HepG2 (cell line): ENCODE measurements at regions not wholly inside any gene's neighbourhood (a gene's known extent, or its start where the extent isn't known, plus 50 kb on each side); places are given as distances from the start of the nearest gene placed in this dataset.

ENCODE experiments used
- ATAC-seq: fragments of 200-7000 bp; cut with Tn5 transposase; 3 replicates; pipeline ENCODE4 v1.9.1; 2020; ENCODE audit warnings: mild to moderate bottlenecking, moderate library complexity
- BruUV-seq: library from RNA; stranded (reverse); fragments of 400-500 nt; replicated peaks from 2 replicates; lab custom pipeline; 2021; lab: Mats Ljungman, UMichigan
- CTCF ChIA-PET: fragments of 300-600 bp; formaldehyde crosslinking; extraction: SDS; loops from one replicate; lab custom pipeline; 2021; ENCODE audit warnings: low total read pairs, inconsistent platforms, low intra/inter-chr PET ratio; lab: Yijun Ruan, JAX
- POLR2A ChIA-PET: fragments of 350-600 bp; sonication (Branson Sonifier 250); formaldehyde crosslinking; loops from one replicate; lab custom pipeline; 2020; ENCODE audit warnings: antibody characterized with exemption, inconsistent platforms; lab: Yijun Ruan, JAX
- DNase-seq: peaks from one replicate; pipeline ENCODE4 v3.0.0-alpha.2; 2015; ENCODE audit warnings: low spot score
- FAIRE-seq: peaks from 3 replicates; lab custom pipeline; 2011; peaks lifted over from hg19 to GRCh38; lab: Jason Lieb, UNC
- H2AFZ ChIP-seq: one replicate; pipeline ENCODE4 v1.6.1; 2011; ENCODE audit warnings: low read length, inconsistent platforms
- H3K27ac ChIP-seq: fragments of 300-600 bp; 3 replicates; pipeline ENCODE4 v1.8.0; 2011; ENCODE audit warnings: mixed run types, mild to moderate bottlenecking, mixed read lengths, low read length, inconsistent platforms; ENCODE audit not compliant: insufficient read depth; ENCODE audit errors: extremely low read length
- H3K27me3 ChIP-seq, 2 experiments: fragments of 200-600 bp in 1 of 2; 2 replicates in 1 of 2; 3 replicates in 1 of 2; pipeline versions ENCODE4 v1.6.0 to v1.8.0; 2011; ENCODE audit warnings: low read length in 2 of 2, mild to moderate bottlenecking in 2 of 2, moderate library complexity in 2 of 2, inconsistent platforms in 1 of 2; ENCODE audit not compliant: insufficient read depth in 2 of 2, control insufficient read depth in 1 of 2
- H3K36me3 ChIP-seq, 2 experiments: fragments of 200-600 bp in 1 of 2; replicated peaks in 1 of 2; 2 replicates in 1 of 2; 3 replicates in 1 of 2; pipeline versions ENCODE4 v1.5.1 to v1.8.0; 2011; ENCODE audit warnings: low read length in 2 of 2, inconsistent platforms in 1 of 2; ENCODE audit not compliant: insufficient read depth in 2 of 2, control insufficient read depth in 1 of 2
- H3K4me1 ChIP-seq: 2 replicates; pipeline ENCODE4 v1.5.1; 2012; ENCODE audit warnings: low read length, inconsistent platforms; ENCODE audit not compliant: insufficient read depth
- H3K4me2 ChIP-seq: 2 replicates; pipeline ENCODE4 v1.6.0; 2011; ENCODE audit warnings: low read depth, low read length, inconsistent platforms
- H3K4me3 ChIP-seq, 3 experiments: fragments of 200-600 bp in 1 of 3; sonication (generic), shearing (Covaris generic) in 1 of 3; replicated peaks in 1 of 3; 2 replicates each; pipeline ENCODE4 v1.5.1; 2011 to 2016; ENCODE audit warnings: low read length in 3 of 3, inconsistent platforms in 2 of 3, low read depth in 2 of 3, mild to moderate bottlenecking in 2 of 3, control low read depth in 1 of 3, mixed read lengths in 1 of 3; ENCODE audit not compliant: insufficient read depth in 1 of 3
- H3K79me2 ChIP-seq: one replicate; pipeline ENCODE4 v1.6.1; 2011; ENCODE audit warnings: low read length, inconsistent platforms; ENCODE audit not compliant: insufficient read depth
- H3K9ac ChIP-seq: 2 replicates; pipeline ENCODE4 v1.6.0; 2011; ENCODE audit warnings: mild to moderate bottlenecking, low read depth, low read length, inconsistent platforms; ENCODE audit not compliant: insufficient read depth
- H3K9me3 ChIP-seq: 2 replicates; pipeline ENCODE4 v1.5.1; 2012; ENCODE audit warnings: mild to moderate bottlenecking, low read length
- H4K20me1 ChIP-seq: 2 replicates; pipeline ENCODE4 v1.6.0; 2011; ENCODE audit warnings: inconsistent platforms, mild to moderate bottlenecking, low read length, moderate library complexity; ENCODE audit not compliant: insufficient read depth
- NFYC ChIP-seq: IDR thresholded peaks from 2 replicates; pipeline ENCODE4 v1.6.1; 2016; ENCODE audit warnings: missing genetic modification reagents, missing compliant biosample characterization
- SNRNP70 ChIP-seq: fragments of 200-400 bp; formaldehyde crosslinking; IDR thresholded peaks from 2 replicates; pipeline ENCODE4 v1.6.1; 2017; ENCODE audit warnings: mild to moderate bottlenecking, low read depth, low read length, moderate library complexity
- TAF15 ChIP-seq: fragments of 200-400 bp; formaldehyde crosslinking; IDR thresholded peaks from one replicate; pipeline ENCODE4 v1.6.1; 2018; ENCODE audit warnings: mild to moderate bottlenecking, low read depth, low read length; ENCODE audit not compliant: poor library complexity, severe bottlenecking
- TBL1XR1 ChIP-seq: fragments of 150-350 bp; IDR thresholded peaks from 2 replicates; pipeline ENCODE4 v1.6.1; 2014; ENCODE audit warnings: borderline replicate concordance, low read length; ENCODE audit not compliant: partially characterized antibody
- ZNF225 ChIP-seq: sonication (generic); formaldehyde crosslinking; IDR thresholded peaks from 2 replicates; pipeline ENCODE4 v1.4.0; 2020; ENCODE audit warnings: mild to moderate bottlenecking, missing genetic modification reagents
- ZNF354B ChIP-seq: sonication (generic); formaldehyde crosslinking; IDR thresholded peaks from 2 replicates; pipeline ENCODE4 v1.8.0; 2022; ENCODE audit warnings: mild to moderate bottlenecking, missing genetic modification reagents
- ZNF563 ChIP-seq: sonication (generic); formaldehyde crosslinking; IDR thresholded peaks from 2 replicates; pipeline ENCODE4 v1.8.0; 2022; ENCODE audit warnings: mild to moderate bottlenecking, moderate library complexity, missing genetic modification reagents
- ZNF570 ChIP-seq: sonication (generic); formaldehyde crosslinking; IDR thresholded peaks from 2 replicates; pipeline ENCODE4 v1.4.0; 2020; ENCODE audit warnings: mild to moderate bottlenecking, missing genetic modification reagents, borderline replicate concordance
- ZNF674 ChIP-seq: sonication (generic); formaldehyde crosslinking; IDR thresholded peaks from 2 replicates; pipeline ENCODE4 v1.5.0; 2020; ENCODE audit warnings: low read depth, mild to moderate bottlenecking, missing genetic modification reagents
- WGBS: methylation state at CpG from one replicate; pipeline ENCODE4 v1.1.6; 2017; ENCODE audit warnings: low lambda C conversion rate; 5-methylcytosine and 5-hydroxymethylcytosine counted together
- in situ Hi-C: cut with HindIII; loops from 2 replicates; pipeline ENCODE4 v1.10.0; 2017; ENCODE audit warnings: low pct_unique_long_range_greater_than_20kb; ENCODE audit not compliant: extremely low pct_ligation_motif_present
- intact Hi-C: fragments of 100-400 bp; cut with micrococcal nuclease; formaldehyde crosslinking; loops from one replicate; pipeline ENCODE4 v1.10.0; 2022; ENCODE audit not compliant: unreplicated experiment
- TF ChIP-seq, protein P1 (sequence below): sonication (generic); formaldehyde crosslinking; IDR thresholded peaks from one replicate; pipeline ENCODE4 v1.5.1; 2020; ENCODE audit warnings: mild to moderate bottlenecking, missing genetic modification reagents; ENCODE audit errors: not compliant biosample characterization
- TF ChIP-seq, protein P2 (sequence below): sonication (generic); formaldehyde crosslinking; IDR thresholded peaks from 2 replicates; pipeline ENCODE4 v1.5.0; 2020; ENCODE audit warnings: missing genetic modification reagents

DNA sequence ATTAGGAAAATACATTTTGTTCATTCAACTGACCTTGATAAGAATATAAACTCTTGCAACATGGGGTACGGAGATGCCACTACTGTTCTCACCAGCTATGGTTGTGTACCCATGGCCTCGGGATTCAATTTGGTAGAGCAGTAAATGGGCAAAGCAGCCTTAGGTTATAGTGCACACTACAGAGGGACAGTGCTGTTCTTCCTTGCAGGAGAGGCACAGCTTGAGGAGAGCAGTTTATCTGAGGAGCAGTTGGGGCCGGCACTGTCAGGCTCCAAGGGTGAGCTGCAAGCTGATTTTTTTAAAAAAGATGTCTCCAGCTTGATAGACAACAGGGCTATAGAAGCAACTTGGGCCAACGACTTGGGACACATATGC lies 82.4 kb downstream of the SLC35B3 start:
- Histone ChIP-seq H3K27me3 (no peaks in the 10 kb centered on the region), H4K20me1 (no peaks in the 10 kb centered on the region), H3K79me2 (no peaks in the 10 kb centered on the region), H3K4me3 (no peak overlapping the region), H3K27ac (no peak overlapping the region), H2AFZ (no peak overlapping the region), H3K4me1 (no peaks in the 10 kb centered on the region), H3K9ac (no peak overlapping the region), H3K4me2 (no peak overlapping the region), H3K36me3 (no peaks in the 10 kb centered on the region), H3K9me3 (no peaks in the 10 kb centered on the region)
- CTCF ChIA-PET: no interaction called here
- DNase-seq (no peak), ATAC-seq (no peak), FAIRE-seq (no peak)
- POLR2A ChIA-PET: no interaction called here
- WGBS: 4% methylated on average over 4 of the region's 4 CpGs
- in situ Hi-C loops: no loop called here
- BruUV-seq: no TSS peak
- TF ChIP-seq TBL1XR1 (no peak), ZNF674 (CRISPR knock-in tag) (no peak), ZNF563 (no peak), TAF15 (no peak), NFYC (CRISPR knock-in tag) (no peak), ZNF354B (CRISPR knock-in tag) (no peak), SNRNP70 (no peak), ZNF225 (CRISPR knock-in tag) (no peak), ZNF570 (CRISPR knock-in tag) (no peak)
- TF ChIP-seq, protein P1, sequence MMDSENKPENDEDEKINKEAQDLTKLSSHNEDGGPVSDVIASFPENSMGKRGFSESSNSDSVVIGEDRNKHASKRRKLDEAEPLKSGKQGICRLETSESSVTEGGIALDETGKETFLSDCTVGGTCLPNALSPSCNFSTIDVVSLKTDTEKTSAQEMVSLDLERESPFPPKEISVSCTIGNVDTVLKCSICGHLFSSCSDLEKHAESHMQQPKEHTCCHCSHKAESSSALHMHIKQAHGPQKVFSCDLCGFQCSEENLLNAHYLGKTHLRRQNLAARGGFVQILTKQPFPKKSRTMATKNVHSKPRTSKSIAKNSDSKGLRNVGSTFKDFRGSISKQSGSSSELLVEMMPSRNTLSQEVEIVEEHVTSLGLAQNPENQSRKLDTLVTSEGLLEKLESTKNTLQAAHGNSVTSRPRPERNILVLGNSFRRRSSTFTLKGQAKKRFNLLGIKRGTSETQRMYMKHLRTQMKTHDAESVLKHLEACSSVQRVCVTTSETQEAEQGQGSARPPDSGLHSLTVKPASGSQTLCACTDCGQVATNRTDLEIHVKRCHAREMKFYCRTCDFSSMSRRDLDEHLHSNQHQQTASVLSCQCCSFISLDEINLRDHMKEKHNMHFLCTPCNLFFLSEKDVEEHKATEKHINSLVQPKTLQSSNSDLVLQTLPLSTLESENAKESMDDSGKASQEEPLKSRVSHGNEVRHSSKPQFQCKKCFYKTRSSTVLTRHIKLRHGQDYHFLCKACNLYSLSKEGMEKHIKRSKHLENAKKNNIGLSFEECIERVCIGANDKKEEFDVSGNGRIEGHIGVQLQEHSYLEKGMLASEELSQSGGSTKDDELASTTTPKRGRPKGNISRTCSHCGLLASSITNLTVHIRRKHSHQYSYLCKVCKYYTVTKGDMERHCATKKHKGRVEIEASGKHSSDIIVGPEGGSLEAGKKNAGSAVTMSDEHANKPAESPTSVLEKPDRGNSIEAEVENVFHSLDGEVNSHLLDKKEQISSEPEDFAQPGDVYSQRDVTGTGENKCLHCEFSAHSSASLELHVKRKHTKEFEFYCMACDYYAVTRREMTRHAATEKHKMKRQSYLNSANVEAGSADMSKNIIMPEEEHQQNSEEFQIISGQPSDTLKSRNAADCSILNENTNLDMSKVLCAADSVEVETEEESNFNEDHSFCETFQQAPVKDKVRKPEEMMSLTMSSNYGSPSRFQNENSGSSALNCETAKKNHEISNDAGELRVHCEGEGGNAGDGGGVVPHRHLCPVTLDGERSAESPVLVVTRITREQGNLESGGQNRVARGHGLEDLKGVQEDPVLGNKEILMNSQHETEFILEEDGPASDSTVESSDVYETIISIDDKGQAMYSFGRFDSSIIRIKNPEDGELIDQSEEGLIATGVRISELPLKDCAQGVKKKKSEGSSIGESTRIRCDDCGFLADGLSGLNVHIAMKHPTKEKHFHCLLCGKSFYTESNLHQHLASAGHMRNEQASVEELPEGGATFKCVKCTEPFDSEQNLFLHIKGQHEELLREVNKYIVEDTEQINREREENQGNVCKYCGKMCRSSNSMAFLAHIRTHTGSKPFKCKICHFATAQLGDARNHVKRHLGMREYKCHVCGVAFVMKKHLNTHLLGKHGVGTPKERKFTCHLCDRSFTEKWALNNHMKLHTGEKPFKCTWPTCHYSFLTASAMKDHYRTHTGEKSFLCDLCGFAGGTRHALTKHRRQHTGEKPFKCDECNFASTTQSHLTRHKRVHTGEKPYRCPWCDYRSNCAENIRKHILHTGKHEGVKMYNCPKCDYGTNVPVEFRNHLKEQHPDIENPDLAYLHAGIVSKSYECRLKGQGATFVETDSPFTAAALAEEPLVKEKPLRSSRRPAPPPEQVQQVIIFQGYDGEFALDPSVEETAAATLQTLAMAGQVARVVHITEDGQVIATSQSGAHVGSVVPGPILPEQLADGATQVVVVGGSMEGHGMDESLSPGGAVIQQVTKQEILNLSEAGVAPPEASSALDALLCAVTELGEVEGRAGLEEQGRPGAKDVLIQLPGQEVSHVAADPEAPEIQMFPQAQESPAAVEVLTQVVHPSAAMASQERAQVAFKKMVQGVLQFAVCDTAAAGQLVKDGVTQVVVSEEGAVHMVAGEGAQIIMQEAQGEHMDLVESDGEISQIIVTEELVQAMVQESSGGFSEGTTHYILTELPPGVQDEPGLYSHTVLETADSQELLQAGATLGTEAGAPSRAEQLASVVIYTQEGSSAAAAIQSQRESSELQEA (CRISPR knock-in tag): no peak
- TF ChIP-seq, protein P2, sequence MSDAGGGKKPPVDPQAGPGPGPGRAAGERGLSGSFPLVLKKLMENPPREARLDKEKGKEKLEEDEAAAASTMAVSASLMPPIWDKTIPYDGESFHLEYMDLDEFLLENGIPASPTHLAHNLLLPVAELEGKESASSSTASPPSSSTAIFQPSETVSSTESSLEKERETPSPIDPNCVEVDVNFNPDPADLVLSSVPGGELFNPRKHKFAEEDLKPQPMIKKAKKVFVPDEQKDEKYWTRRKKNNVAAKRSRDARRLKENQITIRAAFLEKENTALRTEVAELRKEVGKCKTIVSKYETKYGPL: no peak
- intact Hi-C loops: no loop called here
